ENCODE measurements at regions not wholly inside any gene's neighbourhood (a gene's known extent, or its start where the extent isn't known, plus 50 kb on each side); places are given as distances from the start of the nearest gene placed in this dataset.

GRCh38 chr15:69798481-69799250 is 299.1 kb downstream of the TLE3 start (continued):
- TF ChIP-seq HMGXB4 (CRISPR knock-in tag; IDR thresholded peaks at IDR 0.05; ENCODE audit: borderline replicate concordance), result no peak

- no peak for ATAC-seq
- ChIA-PET POLR2A (no interaction called here), CTCF (interaction anchor here (0.7 to 1.0 kb wide), 2 partner anchors 323 to 325 kb away, joined by 3 read pairs; no protein-coding TSS in a partner anchor)
- H3K4me2 ChIP-seq, result no peak overlapping the region
- no peak for FAIRE-seq
- TF ChIP-seq MYC (IDR thresholded peaks at IDR 0.05; ENCODE audit: borderline replicate concordance, low read length) (no peak), E2F6 (IDR thresholded peaks at IDR 0.05; ENCODE audit: borderline replicate concordance, low read depth) (no peak), CHD2 (IDR thresholded peaks at IDR 0.05; ENCODE audit: low read length, partially characterized antibody) (no peak), USF2 (IDR thresholded peaks at IDR 0.05) (no peak), RAD21 (conservative IDR thresholded peaks at IDR 0.05 in 1 of 2, IDR thresholded peaks at IDR 0.05 in 1 of 2) (no peak), JUNB (IDR thresholded peaks at IDR 0.05) (no peak), SREBF2 (IDR thresholded peaks at IDR 0.05) (no peak), PBX3 (IDR thresholded peaks at IDR 0.05) (no peak), KDM5A (IDR thresholded peaks at IDR 0.05) (no peak), RCOR1 (IDR thresholded peaks at IDR 0.05; ENCODE audit: low read depth, low read length) (no peak), POLR2AphosphoS2 (conservative IDR thresholded peaks at IDR 0.05; ENCODE audit: low read length) (no peak), HOXA7 (CRISPR knock-in tag; IDR thresholded peaks at IDR 0.05) (no peak), TFCP2L1 (CRISPR knock-in tag; IDR thresholded peaks at IDR 0.05) (no peak), TP53 (CRISPR knock-in tag; IDR thresholded peaks at IDR 0.05) (no peak), HEYL (CRISPR knock-in tag; IDR thresholded peaks at IDR 0.05) (no peak), KDM1A (IDR thresholded peaks at IDR 0.05; ENCODE audit: low read depth) (no peak)
- no peak overlapping the region for H3K27ac ChIP-seq
- no peaks in the 10 kb centered on the region for H3K9me3 ChIP-seq
- no peak overlapping the region for H3K4me3 ChIP-seq
- WGBS (ENCODE audit: missing lambda C conversion rate), result 40% methylated on average over 9 of the region's 9 CpGs
- no peaks in the 10 kb centered on the region for H3K4me1 ChIP-seq
- no peak for DNase-seq (ENCODE audit: low read depth in 1 of 2, low spot score in 1 of 2)
Observed at GRCh38 chr15:69801144-69801543, 296.6 kb downstream of the TLE3 start.

GRCh38 chr15:69802432-69802831 is 295.3 kb downstream of the TLE3 start:
- no peak overlapping the region for H3K27ac ChIP-seq
- no peak overlapping the region for H3K4me3 ChIP-seq
- H3K9me3 ChIP-seq, result no peaks in the 10 kb centered on the region
- TF ChIP-seq MAZ (IDR thresholded peaks at IDR 0.05; ENCODE audit: borderline replicate concordance, low read depth, low read length), result no peak
- no peak for TF ChIP-seq TP53 (CRISPR knock-in tag; IDR thresholded peaks at IDR 0.05)
- TF ChIP-seq RFX5 (IDR thresholded peaks at IDR 0.05), result no peak
- TF ChIP-seq MYC (IDR thresholded peaks at IDR 0.05; ENCODE audit: borderline replicate concordance, low read length), result no peak
- no peak for TF ChIP-seq CHD4 (IDR thresholded peaks at IDR 0.05; ENCODE audit: borderline replicate concordance)
- no peak for TF ChIP-seq FOSL2 (IDR thresholded peaks at IDR 0.05)
- TF ChIP-seq FOSL2 (CRISPR knock-in tag; IDR thresholded peaks at IDR 0.05), result no peak
- no peak for TF ChIP-seq SREBF2 (IDR thresholded peaks at IDR 0.05)
- TF ChIP-seq CEBPB (IDR thresholded peaks at IDR 0.05), result no peak
- TF ChIP-seq ATOH8 (CRISPR knock-in tag; IDR thresholded peaks at IDR 0.05; ENCODE audit: low read depth), result no peak
- ChIA-PET POLR2A (no interaction called here), CTCF (no interaction called here)
- no peaks in the 10 kb centered on the region for H3K4me1 ChIP-seq
- no peak overlapping the region for H3K4me2 ChIP-seq
- 50% methylated on average over 4 of the region's 4 CpGs for WGBS (ENCODE audit: missing lambda C conversion rate)
- FAIRE-seq (no peak), ATAC-seq (no peak), DNase-seq (ENCODE audit: low read depth in 1 of 2, low spot score in 1 of 2) (no peak)
